ENCODE measurements at regions not wholly inside any gene's neighbourhood (a gene's known extent, or its start where the extent isn't known, plus 50 kb on each side); places are given as distances from the start of the nearest gene placed in this dataset.
"Not testable (repeated sequence)": the region's sequence is repeated elsewhere in the genome, so short reads cannot be mapped to it uniquely, and the experiment has no call there.

GRCh38 chr9:65481291-65481690 is 194.4 kb upstream of the ZNG1E start:
- TF ChIP-seq CTCF (IDR thresholded peaks at IDR 0.05; ENCODE audit: low read depth, low read length, poor library complexity, severe bottlenecking); EZH2phosphoT487 (IDR thresholded peaks at IDR 0.05; ENCODE audit: borderline replicate concordance, low read length): not testable (repeated sequence)
